ENCODE measurements at regions not wholly inside any gene's neighbourhood (a gene's known extent, or its start where the extent isn't known, plus 50 kb on each side); places are given as distances from the start of the nearest gene placed in this dataset.

GRCh38 chr6:149197482-149197881 is 120.0 kb upstream of the TAB2 start:
- no peak overlapping the region for H3K4me2 ChIP-seq
- H2AFZ ChIP-seq, result no peak overlapping the region
- no peak for DNase-seq (ENCODE audit: low spot score)
- Mint-ChIP-seq H3K27me3 (ENCODE audit: insufficient read depth, low read depth, poor library complexity) (peaks cover under 1% of the 10 kb centered on the region), H3K36me3 (ENCODE audit: low read depth) (no peaks in the 10 kb centered on the region), H3K4me1 (peaks cover 15% of the 10 kb centered on the region), H3K27ac (no peak overlapping the region), H3K4me3 (no peak overlapping the region), H3K9me3 (no peaks in the 10 kb centered on the region; the same call in 2 of the 3 replicates)
- no peaks in the 10 kb centered on the region for H3K4me1 ChIP-seq (ENCODE audit: insufficient read depth)
- TF ChIP-seq EZH2phosphoT487 (IDR thresholded peaks at IDR 0.05; ENCODE audit: unreplicated experiment), result no peak
- TF ChIP-seq ZNF114 (CRISPR knock-in tag; IDR thresholded peaks at IDR 0.05), result no peak
- no peak for TF ChIP-seq ZNF331 (CRISPR knock-in tag; IDR thresholded peaks at IDR 0.05; ENCODE audit: low read depth)
- no peak for TF ChIP-seq NANOG (IDR thresholded peaks at IDR 0.05; ENCODE audit: borderline replicate concordance)
- no peak for TF ChIP-seq EZH2 (IDR thresholded peaks at IDR 0.05; ENCODE audit: low read depth, unreplicated experiment)
- TF ChIP-seq JUNB (IDR thresholded peaks at IDR 0.05; ENCODE audit: unreplicated experiment), result no peak
- TF ChIP-seq POLR2AphosphoS5 (IDR thresholded peaks at IDR 0.05; ENCODE audit: low read depth), result no peak
- TF ChIP-seq REST (IDR thresholded peaks at IDR 0.05; ENCODE audit: unreplicated experiment), result no peak
- TF ChIP-seq CREB1 (CRISPR knock-in tag; IDR thresholded peaks at IDR 0.05; ENCODE audit: low read depth), result no peak
- no peak for TF ChIP-seq ZNF462 (CRISPR knock-in tag; IDR thresholded peaks at IDR 0.05)
- TF ChIP-seq STAT1 (IDR thresholded peaks at IDR 0.05; ENCODE audit: unreplicated experiment), result no peak
- TF ChIP-seq ETS1 (IDR thresholded peaks at IDR 0.05), result no peak
- no peak for TF ChIP-seq CTCF (conservative IDR thresholded peaks at IDR 0.05; ENCODE audit: low read depth in 2 of 2)
- no peak overlapping the region for H3K27ac ChIP-seq (ENCODE audit: low read depth)
- H3K36me3 ChIP-seq (ENCODE audit: insufficient read depth), result no peaks in the 10 kb centered on the region
- H3F3A ChIP-seq (replicated peaks; ENCODE audit: low read depth), result no peaks in the 10 kb centered on the region
- no peaks in the 10 kb centered on the region for H3K79me2 ChIP-seq (replicated peaks; ENCODE audit: insufficient read depth)
- ATAC-seq, result no peak
- H4K20me1 ChIP-seq (replicated peaks; ENCODE audit: insufficient read depth), result no peaks in the 10 kb centered on the region
- no peak overlapping the region for H3K4me3 ChIP-seq
- no peaks in the 10 kb centered on the region for H3K9me2 ChIP-seq (ENCODE audit: insufficient read depth)
- H3K27me3 ChIP-seq (ENCODE audit: insufficient read depth), result no peaks in the 10 kb centered on the region
